WTC11 (cell line): ENCODE measurements at regions not wholly inside any gene's neighbourhood (a gene's known extent, or its start where the extent isn't known, plus 50 kb on each side); places are given as distances from the start of the nearest gene placed in this dataset.

Experiments used
- ATAC-seq: fragments of 200-7000 bp; cut with Tn5 transposase; 2 replicates; pipeline ENCODE4 v1.10.0; 2021; ENCODE audit warnings: mild to moderate bottlenecking, moderate library complexity
- CTCF ChIA-PET: fragments of 300-600 bp; sonication (Branson Sonifier 250); formaldehyde crosslinking; loops from one replicate; lab custom pipeline; 2021; ENCODE audit warnings: antibody characterized with exemption; lab: Charles Lee
- POLR2A ChIA-PET: fragments of 350-600 bp; sonication (Branson Sonifier 250); formaldehyde crosslinking; loops from one replicate; lab custom pipeline; 2021; ENCODE audit warnings: antibody characterized with exemption; lab: Charles Lee
- DNase-seq: peaks from one replicate; pipeline ENCODE4 v3.0.0; 2021; ENCODE audit warnings: low spot score
- H3K27ac Mint-ChIP-seq: 2 replicates; pipeline ENCODE4 v1.8.0; 2021; ENCODE audit warnings: mixed read lengths
- H3K27me3 Mint-ChIP-seq: 2 replicates; pipeline ENCODE4 v1.8.0; 2021; ENCODE audit warnings: low read depth, mild to moderate bottlenecking, moderate library complexity, mixed read lengths
- H3K36me3 Mint-ChIP-seq: 2 replicates; pipeline ENCODE4 v1.8.0; 2021; ENCODE audit warnings: mixed read lengths
- H3K4me1 Mint-ChIP-seq: 2 replicates; pipeline ENCODE4 v1.8.0; 2022; ENCODE audit warnings: mixed read lengths
- H3K4me3 Mint-ChIP-seq: 2 replicates; pipeline ENCODE4 v1.8.0; 2021; ENCODE audit warnings: mild to moderate bottlenecking, moderate library complexity, mixed read lengths
- H3K9me3 Mint-ChIP-seq: 2 replicates; pipeline ENCODE4 v1.8.0; 2021; ENCODE audit warnings: mixed read lengths
- AR ChIP-seq: fragments of 250-450 bp; sonication (Bioruptor Pico); IDR thresholded peaks from 2 replicates; pipeline ENCODE4 v1.9.0; 2021; ENCODE audit warnings: mild to moderate bottlenecking
- ATF6 ChIP-seq: sonication (generic); formaldehyde crosslinking; IDR thresholded peaks from 2 replicates; pipeline ENCODE4 v1.8.1; 2023; ENCODE audit warnings: mild to moderate bottlenecking, missing genetic modification reagents
- ERG ChIP-seq: fragments of 250-450 bp; sonication (Bioruptor Pico); IDR thresholded peaks from 2 replicates; pipeline ENCODE4 v1.8.0; 2021; ENCODE audit warnings: mild to moderate bottlenecking
- ESRRA ChIP-seq: sonication (generic); formaldehyde crosslinking; IDR thresholded peaks from 2 replicates; pipeline ENCODE4 v1.8.1; 2022; ENCODE audit warnings: mild to moderate bottlenecking, missing genetic modification reagents, borderline replicate concordance
- IRF2 ChIP-seq: sonication (generic); formaldehyde crosslinking; IDR thresholded peaks from 2 replicates; pipeline ENCODE4 v1.8.0; 2022; ENCODE audit warnings: low read depth, missing genetic modification reagents, borderline replicate concordance
- JAZF1 ChIP-seq: fragments of 250-450 bp; sonication (Bioruptor Pico); IDR thresholded peaks from 2 replicates; pipeline ENCODE4 v1.9.0; 2021; ENCODE audit warnings: moderate library complexity, mild to moderate bottlenecking, inconsistent platforms
- JUN ChIP-seq: sonication (generic); formaldehyde crosslinking; IDR thresholded peaks from 2 replicates; pipeline ENCODE4 v1.8.0; 2023; ENCODE audit warnings: mild to moderate bottlenecking, missing genetic modification reagents
- MAX ChIP-seq: sonication (generic); formaldehyde crosslinking; IDR thresholded peaks from 2 replicates; pipeline ENCODE4 v1.8.0; 2022; ENCODE audit warnings: mild to moderate bottlenecking, missing genetic modification reagents
- MLX ChIP-seq: sonication (generic); formaldehyde crosslinking; IDR thresholded peaks from 2 replicates; pipeline ENCODE4 v1.8.1; 2023; ENCODE audit warnings: mild to moderate bottlenecking, missing genetic modification reagents, moderate library complexity
- NFYB ChIP-seq: sonication (generic); formaldehyde crosslinking; conservative IDR thresholded peaks from 2 replicates; pipeline ENCODE4 v1.8.0; 2022; ENCODE audit warnings: low read depth, missing genetic modification reagents
- NR3C1 ChIP-seq: sonication (generic); formaldehyde crosslinking; conservative IDR thresholded peaks from 2 replicates; pipeline ENCODE4 v1.8.1; 2023; ENCODE audit warnings: low read depth, mild to moderate bottlenecking, missing genetic modification reagents
- PREB ChIP-seq: sonication (generic); formaldehyde crosslinking; IDR thresholded peaks from 2 replicates; pipeline ENCODE4 v1.8.1; 2022; ENCODE audit warnings: mild to moderate bottlenecking, missing genetic modification reagents, moderate library complexity, borderline replicate concordance
- SOX15 ChIP-seq: fragments of 250-450 bp; sonication (Bioruptor Pico); IDR thresholded peaks from 2 replicates; pipeline ENCODE4 v1.9.0; 2021; ENCODE audit warnings: mild to moderate bottlenecking
- STAT6 ChIP-seq: sonication (generic); formaldehyde crosslinking; conservative IDR thresholded peaks from 2 replicates; pipeline ENCODE4 v1.8.1; 2023; ENCODE audit warnings: mild to moderate bottlenecking, low read depth, missing genetic modification reagents, moderate library complexity
- ZNF416 ChIP-seq: fragments of 250-450 bp; sonication (Bioruptor Pico); IDR thresholded peaks from 2 replicates; pipeline ENCODE4 v1.9.0; 2021; ENCODE audit warnings: mild to moderate bottlenecking, inconsistent platforms
- ZNF532 ChIP-seq: fragments of 250-450 bp; sonication (Bioruptor Pico); IDR thresholded peaks from 2 replicates; pipeline ENCODE4 v1.9.0; 2021; ENCODE audit warnings: mild to moderate bottlenecking, borderline replicate concordance

- ATAC-seq = no peak
- CTCF ChIA-PET = no interaction called here
- no peak for DNase-seq
- H3K4me1 Mint-ChIP-seq = peaks cover 25% of the 10 kb centered on the region
- TF ChIP-seq JUN (no peak), STAT6 (CRISPR knock-in tag) (no peak), IRF2 (CRISPR knock-in tag) (no peak), ATF6 (no peak), ESRRA (no peak), ERG (CRISPR knock-in tag) (no peak)
- TF ChIP-seq, all 79 proteins: peak for 0
- H3K9me3 Mint-ChIP-seq = peaks cover 8% of the 10 kb centered on the region
- H3K4me3 Mint-ChIP-seq = no peak overlapping the region
- no peak overlapping the region for H3K27ac Mint-ChIP-seq
- no peaks in the 10 kb centered on the region for H3K36me3 Mint-ChIP-seq
- POLR2A ChIA-PET = no interaction called here
- no peaks in the 10 kb centered on the region for H3K27me3 Mint-ChIP-seq
Observed at GRCh38 chr10:8349610-8350249, 295.2 kb downstream of the GATA3 start.

- Mint-ChIP-seq H3K27me3 (no peaks in the 10 kb centered on the region), H3K4me3 (no peak overlapping the region), H3K9me3 (peaks cover 8% of the 10 kb centered on the region), H3K27ac (no peak overlapping the region), H3K36me3 (no peaks in the 10 kb centered on the region), H3K4me1 (peaks cover 25% of the 10 kb centered on the region)
- ATAC-seq (no peak), DNase-seq (no peak)
- POLR2A ChIA-PET = no interaction called here
- CTCF ChIA-PET = no interaction called here
- TF ChIP-seq ZNF532 = no peak
- TF ChIP-seq MLX (CRISPR knock-in tag) = no peak
- no peak for TF ChIP-seq MAX (CRISPR knock-in tag)
- TF ChIP-seq AR (CRISPR knock-in tag) = no peak
- TF ChIP-seq NFYB (CRISPR knock-in tag) = no peak
- no peak for TF ChIP-seq NR3C1 (CRISPR knock-in tag)
- no peak for TF ChIP-seq ESRRA
- TF ChIP-seq JAZF1 (CRISPR knock-in tag) = no peak
- TF ChIP-seq PREB (CRISPR knock-in tag) = no peak
- TF ChIP-seq ZNF416 (CRISPR knock-in tag) = no peak
- TF ChIP-seq SOX15 (CRISPR knock-in tag) = no peak
Observed at GRCh38 chr10:8350250-8350967, 295.9 kb downstream of the GATA3 start.
